GM23338 (cell line): ENCODE measurements at regions not wholly inside any gene's neighbourhood (a gene's known extent, or its start where the extent isn't known, plus 50 kb on each side); places are given as distances from the start of the nearest gene placed in this dataset.

Experiments
- ATAC-seq: fragments of 200-7000 bp; cut with Tn5 transposase; 3 replicates; pipeline ENCODE4 v1.9.1; 2020
- DNase-seq: peaks from one replicate; pipeline ENCODE4 v3.0.0-alpha.2; 2015; ENCODE audit warnings: low spot score
- H2AFZ ChIP-seq: fragments of 200-600 bp; sonication (generic); 2 replicates; pipeline ENCODE4 v1.8.0; 2016; ENCODE audit warnings: antibody characterized with exemption, mild to moderate bottlenecking, moderate library complexity
- H3F3A ChIP-seq: fragments of 200-600 bp; sonication (generic); replicated peaks from 2 replicates; pipeline ENCODE4 v1.8.0; 2017; ENCODE audit warnings: antibody characterized with exemption, mixed run types, low read depth
- H3K27ac ChIP-seq: fragments of 200-600 bp; sonication (generic); 2 replicates; pipeline ENCODE4 v1.6.1; 2016; ENCODE audit warnings: low read depth
- H3K27me3 ChIP-seq: fragments of 200-600 bp; sonication (generic); 2 replicates; pipeline ENCODE4 v1.8.0; 2016; ENCODE audit warnings: mild to moderate bottlenecking, mixed run types, moderate library complexity; ENCODE audit not compliant: insufficient read depth
- H3K36me3 ChIP-seq: fragments of 200-600 bp; sonication (generic); 2 replicates; pipeline ENCODE4 v1.8.0; 2016; ENCODE audit warnings: mild to moderate bottlenecking; ENCODE audit not compliant: insufficient read depth
- H3K4me1 ChIP-seq: fragments of 200-600 bp; sonication (generic); 2 replicates; pipeline ENCODE4 v1.8.0; 2016; ENCODE audit warnings: mild to moderate bottlenecking, moderate library complexity; ENCODE audit not compliant: insufficient read depth
- H3K4me2 ChIP-seq: fragments of 200-600 bp; sonication (generic); 2 replicates; pipeline ENCODE4 v1.7.1; 2017; ENCODE audit warnings: mixed run types
- H3K4me3 ChIP-seq: fragments of 200-600 bp; sonication (generic); 2 replicates; pipeline ENCODE4 v1.6.1; 2016; ENCODE audit warnings: mixed run types
- H3K79me2 ChIP-seq: fragments of 200-600 bp; sonication (generic); replicated peaks from 2 replicates; pipeline ENCODE4 v1.8.0; 2017; ENCODE audit warnings: mild to moderate bottlenecking; ENCODE audit not compliant: insufficient read depth
- H3K9me2 ChIP-seq: fragments of 200-600 bp; sonication (generic); 2 replicates; pipeline ENCODE4 v1.8.0; 2017; ENCODE audit not compliant: insufficient read depth
- H4K20me1 ChIP-seq: fragments of 200-600 bp; sonication (generic); replicated peaks from 2 replicates; pipeline ENCODE4 v1.8.0; 2017; ENCODE audit warnings: mild to moderate bottlenecking; ENCODE audit not compliant: insufficient read depth
- H3K27ac Mint-ChIP-seq: 2 replicates; pipeline ENCODE4 v1.8.0; 2020; ENCODE audit warnings: inconsistent platforms, mild to moderate bottlenecking, moderate library complexity, mixed read lengths
- H3K27me3 Mint-ChIP-seq: 3 replicates; pipeline ENCODE4 v1.8.0; 2022; ENCODE audit warnings: low read depth, mild to moderate bottlenecking, moderate library complexity, mixed read lengths, inconsistent platforms; ENCODE audit not compliant: insufficient read depth, poor library complexity
- H3K36me3 Mint-ChIP-seq: 3 replicates; pipeline ENCODE4 v1.8.0; 2021; ENCODE audit warnings: low read depth, mild to moderate bottlenecking, inconsistent platforms, moderate library complexity, mixed read lengths
- H3K4me1 Mint-ChIP-seq: 3 replicates; pipeline ENCODE4 v1.8.0; 2020; ENCODE audit warnings: mild to moderate bottlenecking, inconsistent platforms, mixed read lengths
- H3K4me3 Mint-ChIP-seq: 3 replicates; pipeline ENCODE4 v1.8.0; 2021; ENCODE audit warnings: moderate library complexity, mild to moderate bottlenecking, inconsistent platforms, mixed read lengths
- H3K9me3 Mint-ChIP-seq: 3 replicates; pipeline ENCODE4 v1.8.0; 2020; ENCODE audit warnings: moderate library complexity, mild to moderate bottlenecking, inconsistent platforms, mixed read lengths
- EZH2 ChIP-seq: fragments of 200-600 bp; sonication (generic); IDR thresholded peaks from one replicate; pipeline ENCODE4 v1.8.0; 2017; ENCODE audit warnings: antibody characterized with exemption, mild to moderate bottlenecking, low read depth; ENCODE audit not compliant: unreplicated experiment
- JUNB ChIP-seq: IDR thresholded peaks from one replicate; pipeline ENCODE4 v1.6.1; 2016; ENCODE audit warnings: antibody characterized with exemption; ENCODE audit not compliant: unreplicated experiment
- POLR2AphosphoS5 ChIP-seq: IDR thresholded peaks from 2 replicates; pipeline ENCODE4 v1.6.1; 2016; ENCODE audit warnings: antibody characterized with exemption, low read depth
- STAT1 ChIP-seq: IDR thresholded peaks from one replicate; pipeline ENCODE4 v1.6.1; 2016; ENCODE audit warnings: antibody characterized with exemption; ENCODE audit not compliant: unreplicated experiment
- ZNF114 ChIP-seq: fragments of 250-450 bp; sonication (Bioruptor Pico); IDR thresholded peaks from 2 replicates; pipeline ENCODE4 v1.5.0; 2020; ENCODE audit warnings: mild to moderate bottlenecking, moderate library complexity
- TF ChIP-seq, protein P1 (sequence below): fragments of 250-450 bp; sonication (Bioruptor Pico); IDR thresholded peaks from 2 replicates; pipeline ENCODE4 v1.5.0; 2020; ENCODE audit warnings: mild to moderate bottlenecking, moderate library complexity
- TF ChIP-seq, protein P2 (sequence below): IDR thresholded peaks from one replicate; pipeline ENCODE4 v1.6.1; 2018; ENCODE audit warnings: antibody characterized with exemption; ENCODE audit not compliant: unreplicated experiment

DNA sequence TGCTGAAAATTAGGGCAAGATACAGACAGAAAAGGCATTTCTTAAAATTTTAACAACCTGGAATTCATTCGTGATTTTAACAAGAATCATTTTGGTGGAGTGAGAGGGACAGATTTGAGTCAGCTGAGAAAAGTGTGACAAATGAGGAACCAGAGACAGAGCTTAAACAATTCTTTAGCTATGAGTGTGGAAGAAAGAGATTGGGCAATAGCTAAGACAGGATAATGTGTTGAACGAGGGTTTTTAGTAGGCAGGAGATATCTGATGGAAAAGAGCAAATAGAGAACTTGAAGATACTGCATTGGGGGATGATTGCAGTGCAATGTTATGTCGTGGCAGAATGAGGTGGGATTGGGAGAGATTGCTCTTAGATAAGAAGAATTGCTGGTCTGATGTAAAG lies 164.2 kb upstream of the SPRY1 start:
- peaks cover 29% of the 10 kb centered on the region for H3K4me1 Mint-ChIP-seq
- peaks cover 38% of the 10 kb centered on the region for H3K4me1 ChIP-seq
- H3K36me3 ChIP-seq: no peaks in the 10 kb centered on the region
- peak overlapping the region; percentile 14; the same call in 1 of the 2 replicates for H3K27ac Mint-ChIP-seq
- H3K27ac ChIP-seq: no peak overlapping the region
- H3K27me3 ChIP-seq: no peaks in the 10 kb centered on the region
- peaks cover 7% of the 10 kb centered on the region for H3K36me3 Mint-ChIP-seq
- no peaks in the 10 kb centered on the region for H3F3A ChIP-seq
- H2AFZ ChIP-seq: no peak overlapping the region
- ATAC-seq: no peak; the same call in 2 of the 3 replicates
- no peaks in the 10 kb centered on the region for H3K79me2 ChIP-seq
- H3K9me2 ChIP-seq: no peaks in the 10 kb centered on the region
- DNase-seq: no peak
- H3K27me3 Mint-ChIP-seq: no peaks in the 10 kb centered on the region
- TF ChIP-seq, protein P1, sequence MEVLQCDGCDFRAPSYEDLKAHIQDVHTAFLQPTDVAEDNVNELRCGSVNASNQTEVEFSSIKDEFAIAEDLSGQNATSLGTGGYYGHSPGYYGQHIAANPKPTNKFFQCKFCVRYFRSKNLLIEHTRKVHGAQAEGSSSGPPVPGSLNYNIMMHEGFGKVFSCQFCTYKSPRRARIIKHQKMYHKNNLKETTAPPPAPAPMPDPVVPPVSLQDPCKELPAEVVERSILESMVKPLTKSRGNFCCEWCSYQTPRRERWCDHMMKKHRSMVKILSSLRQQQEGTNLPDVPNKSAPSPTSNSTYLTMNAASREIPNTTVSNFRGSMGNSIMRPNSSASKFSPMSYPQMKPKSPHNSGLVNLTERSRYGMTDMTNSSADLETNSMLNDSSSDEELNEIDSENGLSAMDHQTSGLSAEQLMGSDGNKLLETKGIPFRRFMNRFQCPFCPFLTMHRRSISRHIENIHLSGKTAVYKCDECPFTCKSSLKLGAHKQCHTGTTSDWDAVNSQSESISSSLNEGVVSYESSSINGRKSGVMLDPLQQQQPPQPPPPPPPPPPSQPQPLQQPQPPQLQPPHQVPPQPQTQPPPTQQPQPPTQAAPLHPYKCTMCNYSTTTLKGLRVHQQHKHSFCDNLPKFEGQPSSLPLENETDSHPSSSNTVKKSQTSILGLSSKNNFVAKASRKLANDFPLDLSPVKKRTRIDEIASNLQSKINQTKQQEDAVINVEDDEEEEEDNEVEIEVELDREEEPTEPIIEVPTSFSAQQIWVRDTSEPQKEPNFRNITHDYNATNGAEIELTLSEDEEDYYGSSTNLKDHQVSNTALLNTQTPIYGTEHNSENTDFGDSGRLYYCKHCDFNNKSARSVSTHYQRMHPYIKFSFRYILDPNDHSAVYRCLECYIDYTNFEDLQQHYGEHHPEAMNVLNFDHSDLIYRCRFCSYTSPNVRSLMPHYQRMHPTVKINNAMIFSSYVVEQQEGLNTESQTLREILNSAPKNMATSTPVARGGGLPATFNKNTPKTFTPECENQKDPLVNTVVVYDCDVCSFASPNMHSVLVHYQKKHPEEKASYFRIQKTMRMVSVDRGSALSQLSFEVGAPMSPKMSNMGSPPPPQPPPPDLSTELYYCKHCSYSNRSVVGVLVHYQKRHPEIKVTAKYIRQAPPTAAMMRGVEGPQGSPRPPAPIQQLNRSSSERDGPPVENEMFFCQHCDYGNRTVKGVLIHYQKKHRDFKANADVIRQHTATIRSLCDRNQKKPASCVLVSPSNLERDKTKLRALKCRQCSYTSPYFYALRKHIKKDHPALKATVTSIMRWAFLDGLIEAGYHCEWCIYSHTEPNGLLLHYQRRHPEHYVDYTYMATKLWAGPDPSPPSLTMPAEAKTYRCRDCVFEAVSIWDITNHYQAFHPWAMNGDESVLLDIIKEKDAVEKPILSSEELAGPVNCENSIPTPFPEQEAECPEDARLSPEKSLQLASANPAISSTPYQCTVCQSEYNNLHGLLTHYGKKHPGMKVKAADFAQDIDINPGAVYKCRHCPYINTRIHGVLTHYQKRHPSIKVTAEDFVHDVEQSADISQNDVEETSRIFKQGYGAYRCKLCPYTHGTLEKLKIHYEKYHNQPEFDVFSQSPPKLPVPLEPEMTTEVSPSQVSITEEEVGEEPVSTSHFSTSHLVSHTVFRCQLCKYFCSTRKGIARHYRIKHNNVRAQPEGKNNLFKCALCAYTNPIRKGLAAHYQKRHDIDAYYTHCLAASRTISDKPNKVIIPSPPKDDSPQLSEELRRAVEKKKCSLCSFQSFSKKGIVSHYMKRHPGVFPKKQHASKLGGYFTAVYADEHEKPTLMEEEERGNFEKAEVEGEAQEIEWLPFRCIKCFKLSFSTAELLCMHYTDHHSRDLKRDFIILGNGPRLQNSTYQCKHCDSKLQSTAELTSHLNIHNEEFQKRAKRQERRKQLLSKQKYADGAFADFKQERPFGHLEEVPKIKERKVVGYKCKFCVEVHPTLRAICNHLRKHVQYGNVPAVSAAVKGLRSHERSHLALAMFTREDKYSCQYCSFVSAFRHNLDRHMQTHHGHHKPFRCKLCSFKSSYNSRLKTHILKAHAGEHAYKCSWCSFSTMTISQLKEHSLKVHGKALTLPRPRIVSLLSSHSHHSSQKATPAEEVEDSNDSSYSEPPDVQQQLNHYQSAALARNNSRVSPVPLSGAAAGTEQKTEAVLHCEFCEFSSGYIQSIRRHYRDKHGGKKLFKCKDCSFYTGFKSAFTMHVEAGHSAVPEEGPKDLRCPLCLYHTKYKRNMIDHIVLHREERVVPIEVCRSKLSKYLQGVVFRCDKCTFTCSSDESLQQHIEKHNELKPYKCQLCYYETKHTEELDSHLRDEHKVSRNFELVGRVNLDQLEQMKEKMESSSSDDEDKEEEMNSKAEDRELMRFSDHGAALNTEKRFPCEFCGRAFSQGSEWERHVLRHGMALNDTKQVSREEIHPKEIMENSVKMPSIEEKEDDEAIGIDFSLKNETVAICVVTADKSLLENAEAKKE (CRISPR knock-in tag): no peak
- no peak for TF ChIP-seq ZNF114 (CRISPR knock-in tag)
- no peak for TF ChIP-seq POLR2AphosphoS5
- TF ChIP-seq EZH2: no peak
- H3K9me3 Mint-ChIP-seq: no peaks in the 10 kb centered on the region
- H3K4me2 ChIP-seq: peak overlapping the region; percentile 63
- peak overlapping the region; percentile 10; the same call in 2 of the 3 replicates for H3K4me3 Mint-ChIP-seq
- H3K4me3 ChIP-seq: peak overlapping the region; percentile 5; the same call in 1 of the 2 replicates
- H4K20me1 ChIP-seq: no peaks in the 10 kb centered on the region

DNA sequence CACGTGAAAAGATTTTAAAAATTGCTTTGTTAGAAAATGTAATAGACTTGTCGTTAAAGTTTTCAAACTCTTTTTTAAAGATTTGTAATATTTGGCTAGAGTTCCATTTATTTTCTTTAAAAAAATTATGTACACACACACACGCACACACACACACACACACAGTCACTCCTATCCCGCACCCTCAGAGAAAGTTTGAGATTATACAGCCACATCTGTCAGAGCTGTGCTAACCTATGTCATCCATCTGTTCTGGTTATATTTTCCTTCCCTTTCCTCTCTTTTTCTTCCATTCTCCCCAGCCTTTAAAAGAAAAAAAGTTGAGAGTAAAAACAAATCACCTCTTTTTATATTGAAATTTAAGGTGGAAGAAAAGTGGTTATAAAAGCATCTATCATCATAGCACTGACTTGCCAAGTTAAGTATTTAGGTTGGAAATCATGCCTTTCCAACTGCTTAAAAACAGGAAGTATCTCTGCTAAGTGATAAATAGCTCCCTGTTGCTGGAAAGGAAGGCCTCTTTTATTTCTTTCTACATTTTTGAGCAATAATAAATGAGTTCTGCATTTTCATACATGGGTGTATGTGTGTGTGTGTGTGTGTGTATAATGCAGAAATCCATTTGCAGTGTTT lies 163.3 kb upstream of the SPRY1 start:
- no peaks in the 10 kb centered on the region for H3K9me3 Mint-ChIP-seq
- no peaks in the 10 kb centered on the region for H3K27me3 Mint-ChIP-seq
- H3K27ac Mint-ChIP-seq: no peak overlapping the region
- Histone ChIP-seq H3K4me3 (no peak overlapping the region), H3K27me3 (no peaks in the 10 kb centered on the region), H3K36me3 (no peaks in the 10 kb centered on the region), H2AFZ (no peak overlapping the region), H4K20me1 (no peaks in the 10 kb centered on the region), H3K4me1 (peaks cover 38% of the 10 kb centered on the region), H3K4me2 (peak overlapping the region; percentile 63), H3F3A (no peaks in the 10 kb centered on the region), H3K9me2 (no peaks in the 10 kb centered on the region), H3K79me2 (no peaks in the 10 kb centered on the region), H3K27ac (no peak overlapping the region)
- H3K4me1 Mint-ChIP-seq: peaks cover 29% of the 10 kb centered on the region
- H3K4me3 Mint-ChIP-seq: no peak overlapping the region
- ATAC-seq: no peak
- TF ChIP-seq, protein P2, sequence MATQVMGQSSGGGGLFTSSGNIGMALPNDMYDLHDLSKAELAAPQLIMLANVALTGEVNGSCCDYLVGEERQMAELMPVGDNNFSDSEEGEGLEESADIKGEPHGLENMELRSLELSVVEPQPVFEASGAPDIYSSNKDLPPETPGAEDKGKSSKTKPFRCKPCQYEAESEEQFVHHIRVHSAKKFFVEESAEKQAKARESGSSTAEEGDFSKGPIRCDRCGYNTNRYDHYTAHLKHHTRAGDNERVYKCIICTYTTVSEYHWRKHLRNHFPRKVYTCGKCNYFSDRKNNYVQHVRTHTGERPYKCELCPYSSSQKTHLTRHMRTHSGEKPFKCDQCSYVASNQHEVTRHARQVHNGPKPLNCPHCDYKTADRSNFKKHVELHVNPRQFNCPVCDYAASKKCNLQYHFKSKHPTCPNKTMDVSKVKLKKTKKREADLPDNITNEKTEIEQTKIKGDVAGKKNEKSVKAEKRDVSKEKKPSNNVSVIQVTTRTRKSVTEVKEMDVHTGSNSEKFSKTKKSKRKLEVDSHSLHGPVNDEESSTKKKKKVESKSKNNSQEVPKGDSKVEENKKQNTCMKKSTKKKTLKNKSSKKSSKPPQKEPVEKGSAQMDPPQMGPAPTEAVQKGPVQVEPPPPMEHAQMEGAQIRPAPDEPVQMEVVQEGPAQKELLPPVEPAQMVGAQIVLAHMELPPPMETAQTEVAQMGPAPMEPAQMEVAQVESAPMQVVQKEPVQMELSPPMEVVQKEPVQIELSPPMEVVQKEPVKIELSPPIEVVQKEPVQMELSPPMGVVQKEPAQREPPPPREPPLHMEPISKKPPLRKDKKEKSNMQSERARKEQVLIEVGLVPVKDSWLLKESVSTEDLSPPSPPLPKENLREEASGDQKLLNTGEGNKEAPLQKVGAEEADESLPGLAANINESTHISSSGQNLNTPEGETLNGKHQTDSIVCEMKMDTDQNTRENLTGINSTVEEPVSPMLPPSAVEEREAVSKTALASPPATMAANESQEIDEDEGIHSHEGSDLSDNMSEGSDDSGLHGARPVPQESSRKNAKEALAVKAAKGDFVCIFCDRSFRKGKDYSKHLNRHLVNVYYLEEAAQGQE: no peak
- TF ChIP-seq STAT1: no peak
- TF ChIP-seq JUNB: no peak
- no peak for DNase-seq
- peaks cover 13% of the 10 kb centered on the region for H3K36me3 Mint-ChIP-seq
